NCI-H146 treated with DMSO at 0.1 percent for 48 hours (cell line): ENCODE measurements at regions not wholly inside any gene's neighbourhood (a gene's known extent, or its start where the extent isn't known, plus 50 kb on each side); places are given as distances from the start of the nearest gene placed in this dataset.

Experiments
- DNase-seq: peaks from one replicate; lab custom pipeline; 2025; ENCODE audit not compliant: unreplicated experiment; lab: John Stamatoyannopoulos, UW

- DNase-seq = no peak
Measured at GRCh38 chr18:24875777-24876176, 415.3 kb downstream of the HRH4 start.

GRCh38 chr18:24876266-24876665, 415.8 kb downstream of the HRH4 start:
- no peak for DNase-seq

- DNase-seq = no peak
Measured at GRCh38 chr18:24877066-24877465, 416.6 kb downstream of the HRH4 start.

DNA sequence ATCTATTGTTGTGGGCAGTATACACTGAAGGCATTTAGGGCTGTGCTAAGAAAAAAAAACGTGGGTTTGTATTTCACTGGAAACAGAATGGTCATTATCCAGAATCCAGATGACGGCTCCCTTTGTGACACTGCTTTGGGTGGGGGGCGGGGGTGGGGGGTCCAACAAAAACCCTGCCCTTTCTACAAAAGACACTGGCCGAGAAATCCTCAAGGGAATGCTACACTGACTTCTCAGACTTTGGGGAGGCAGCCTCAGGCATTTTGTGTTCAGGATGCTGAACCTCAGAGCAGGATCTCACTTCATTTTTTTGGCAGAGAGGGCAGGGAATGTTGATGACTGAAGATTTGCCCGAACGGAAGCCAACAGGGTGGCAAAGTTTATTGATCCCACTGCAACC, 417.1 kb downstream of the HRH4 start:
- DNase-seq = no peak

DNA sequence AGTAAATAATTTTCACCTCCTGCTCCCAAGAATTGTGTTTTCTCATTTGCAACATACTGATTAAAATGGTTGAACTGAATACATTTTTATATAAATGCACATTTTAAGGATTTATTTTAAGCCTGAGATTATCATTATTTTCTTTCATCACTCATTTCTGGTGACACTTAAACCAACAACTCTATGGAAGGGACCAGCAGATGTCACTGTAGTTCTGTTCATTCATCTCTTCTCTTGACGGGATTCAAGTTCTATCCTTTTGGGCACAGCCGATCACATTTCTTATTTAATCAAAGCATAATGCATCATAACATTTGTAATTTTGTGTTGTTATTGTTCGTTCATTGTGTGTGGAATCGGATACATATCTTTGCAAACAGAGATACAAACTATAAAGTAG, 417.9 kb downstream of the HRH4 start:
- DNase-seq = no peak

DNA sequence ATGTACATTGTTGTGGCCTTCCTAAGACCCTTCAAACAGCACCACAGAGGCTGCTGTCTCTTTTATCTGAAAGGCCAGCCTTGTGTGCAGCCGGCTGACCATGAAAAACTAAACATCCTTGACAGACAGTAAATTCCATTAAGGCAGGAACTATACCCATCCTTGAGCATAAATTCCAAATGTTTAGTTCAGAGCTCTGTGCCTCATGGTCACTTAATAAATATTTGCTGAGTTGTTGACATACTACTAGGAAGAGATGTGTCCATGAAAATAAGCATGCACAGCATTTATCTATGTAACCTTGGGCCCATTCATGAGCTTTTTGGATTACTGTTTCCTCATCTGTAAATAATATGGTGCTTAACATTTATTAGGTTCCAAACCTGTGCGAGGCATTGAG, 424.8 kb downstream of the HRH4 start:
- DNase-seq = no peak

DNA sequence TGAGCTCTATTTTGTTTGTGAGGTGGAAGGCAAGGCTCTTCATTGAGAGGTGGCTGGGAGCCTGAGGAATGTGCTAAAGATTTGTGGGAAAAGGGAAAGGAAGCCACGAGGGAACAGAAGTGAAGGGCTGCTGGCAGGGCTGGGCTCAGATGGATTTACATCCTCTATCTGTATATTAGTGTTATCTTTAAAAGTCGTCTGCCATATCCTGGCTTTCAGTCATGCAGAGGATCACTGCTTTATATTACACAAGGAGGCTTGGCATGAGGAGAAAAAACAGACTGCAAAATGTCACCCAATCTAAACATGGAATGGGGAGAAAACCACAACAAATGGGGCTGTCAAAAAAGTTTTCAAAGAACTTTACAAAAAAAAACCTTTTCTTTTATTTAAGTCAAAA, 434.4 kb downstream of the HRH4 start:
- DNase-seq = no peak

GRCh38 chr18:24897461-24897860, 437.0 kb downstream of the HRH4 start:
- no peak for DNase-seq

DNA sequence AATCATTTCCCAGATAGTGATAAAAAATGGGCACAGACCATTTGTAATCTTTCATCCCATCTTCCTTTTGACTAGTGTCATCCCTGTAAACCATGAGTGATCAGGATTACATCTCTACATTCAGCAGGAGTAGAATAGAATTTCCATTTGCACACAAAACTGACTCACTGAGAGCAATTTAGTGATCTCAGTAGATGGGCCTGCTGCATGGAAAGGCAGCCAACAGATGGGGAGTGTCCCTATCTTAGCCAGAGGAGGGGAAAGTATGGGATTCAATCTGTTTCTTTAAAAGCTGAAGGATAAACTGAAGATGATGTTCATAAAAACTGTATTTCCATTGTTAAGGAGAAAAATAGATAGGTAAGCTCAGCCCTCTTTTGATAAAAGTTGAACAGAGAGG, 441.7 kb downstream of the ZNF521 start:
- no peak for DNase-seq

GRCh38 chr18:24913507-24914170, 438.3 kb downstream of the ZNF521 start:
- DNase-seq = no peak

- DNase-seq = no peak
Measured at GRCh38 chr18:24914171-24914525, 437.8 kb downstream of the ZNF521 start.

GRCh38 chr18:24914685-24915084, 437.3 kb downstream of the ZNF521 start:
- no peak for DNase-seq

DNA sequence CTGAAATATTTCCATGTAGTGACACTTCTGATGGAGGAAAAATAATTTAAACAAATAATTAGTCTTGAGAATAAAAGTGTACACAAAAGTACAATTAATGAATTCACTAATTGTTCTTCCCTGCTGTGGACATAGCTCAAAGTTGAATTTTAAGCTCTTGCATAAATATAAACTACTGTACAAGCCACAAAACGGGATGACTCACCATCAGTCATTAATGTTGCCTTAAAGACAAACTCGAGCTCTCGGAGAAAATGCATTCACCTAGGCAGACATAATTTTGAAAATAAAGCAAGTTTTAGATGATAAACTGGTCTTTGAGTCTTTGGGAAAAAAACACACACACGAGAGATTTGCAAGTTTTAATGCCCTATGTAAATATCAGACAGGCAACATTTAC, 436.4 kb downstream of the ZNF521 start:
- no peak for DNase-seq

DNA sequence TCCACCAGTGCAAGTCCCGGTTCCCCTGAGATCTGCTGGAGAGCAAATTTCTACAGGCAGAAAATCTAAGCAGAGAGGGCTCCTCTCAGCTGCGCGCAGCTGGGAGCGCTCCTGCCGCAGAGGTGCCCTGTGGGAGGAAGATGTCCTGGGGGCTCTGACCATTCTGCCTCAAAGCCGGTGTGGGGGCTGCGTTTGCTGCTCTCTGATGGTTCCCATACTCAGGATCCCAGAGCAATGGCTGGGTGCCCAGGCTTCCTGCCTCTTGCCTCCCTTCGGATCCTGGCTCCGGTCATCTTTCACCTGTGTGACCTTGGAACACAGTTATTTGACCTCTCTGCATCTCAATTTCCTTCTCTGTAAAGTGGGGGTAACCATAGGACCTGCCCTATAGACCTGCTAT, 434.2 kb downstream of the ZNF521 start:
- no peak for DNase-seq

DNA sequence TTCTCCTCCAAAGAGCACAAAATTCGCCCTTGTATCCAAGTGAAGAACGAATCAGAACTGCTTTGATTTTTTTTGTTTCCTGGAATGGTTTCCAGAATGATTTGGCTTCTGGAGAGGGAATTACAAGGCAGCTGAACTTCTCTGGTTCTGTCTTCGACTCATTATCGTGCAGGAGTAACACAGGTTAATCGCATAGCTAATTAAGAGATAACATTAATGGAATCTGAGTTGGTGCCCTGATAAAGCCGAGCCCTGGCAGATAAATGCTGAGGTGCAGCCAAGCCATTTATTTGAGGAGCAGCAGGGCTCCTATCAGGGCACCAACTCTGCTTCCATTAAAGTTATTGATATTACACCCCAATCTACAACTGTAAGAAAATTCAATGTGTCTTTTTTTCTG, 433.7 kb downstream of the ZNF521 start:
- DNase-seq = no peak

- no peak for DNase-seq
Measured at GRCh38 chr18:24919181-24919797, 432.7 kb downstream of the ZNF521 start.

DNA sequence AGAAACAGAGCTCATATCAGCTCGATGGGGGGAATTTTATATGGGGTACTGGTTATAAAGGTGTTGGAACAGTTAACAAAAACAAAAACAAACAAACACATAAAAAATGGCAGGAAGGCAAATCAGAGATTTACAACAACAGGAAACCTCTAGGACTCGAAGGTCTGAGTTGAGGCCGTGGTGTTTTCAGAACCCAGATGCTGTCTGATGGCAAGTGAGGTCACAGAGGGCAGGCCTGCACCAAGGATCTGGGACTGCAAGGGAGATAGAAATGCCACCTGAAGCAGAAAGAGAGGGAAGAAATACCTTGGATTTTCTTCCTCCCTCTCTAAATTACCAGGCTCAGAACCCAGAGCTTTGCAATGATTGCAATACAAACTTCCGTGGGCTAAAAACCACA, 429.5 kb downstream of the ZNF521 start:
- DNase-seq = no peak

DNA sequence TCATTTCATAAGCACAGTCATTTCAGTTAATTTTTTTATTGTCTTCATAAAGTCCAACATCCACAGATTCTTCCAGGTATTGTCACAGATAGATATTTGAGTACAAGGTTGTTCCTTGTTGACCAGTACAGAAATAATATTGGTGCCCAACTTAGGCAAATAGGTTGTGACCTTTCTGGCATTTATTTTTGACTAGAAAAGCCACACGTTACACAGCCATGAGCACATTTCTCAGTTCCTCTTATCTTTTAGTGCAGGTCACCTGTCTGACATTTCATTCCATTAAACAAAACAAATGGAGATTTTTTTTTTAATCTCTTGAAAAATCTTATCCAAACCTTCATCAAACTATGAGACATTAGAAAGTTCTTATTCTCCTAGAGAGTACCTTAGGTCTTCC, 428.8 kb downstream of the ZNF521 start:
- no peak for DNase-seq

DNA sequence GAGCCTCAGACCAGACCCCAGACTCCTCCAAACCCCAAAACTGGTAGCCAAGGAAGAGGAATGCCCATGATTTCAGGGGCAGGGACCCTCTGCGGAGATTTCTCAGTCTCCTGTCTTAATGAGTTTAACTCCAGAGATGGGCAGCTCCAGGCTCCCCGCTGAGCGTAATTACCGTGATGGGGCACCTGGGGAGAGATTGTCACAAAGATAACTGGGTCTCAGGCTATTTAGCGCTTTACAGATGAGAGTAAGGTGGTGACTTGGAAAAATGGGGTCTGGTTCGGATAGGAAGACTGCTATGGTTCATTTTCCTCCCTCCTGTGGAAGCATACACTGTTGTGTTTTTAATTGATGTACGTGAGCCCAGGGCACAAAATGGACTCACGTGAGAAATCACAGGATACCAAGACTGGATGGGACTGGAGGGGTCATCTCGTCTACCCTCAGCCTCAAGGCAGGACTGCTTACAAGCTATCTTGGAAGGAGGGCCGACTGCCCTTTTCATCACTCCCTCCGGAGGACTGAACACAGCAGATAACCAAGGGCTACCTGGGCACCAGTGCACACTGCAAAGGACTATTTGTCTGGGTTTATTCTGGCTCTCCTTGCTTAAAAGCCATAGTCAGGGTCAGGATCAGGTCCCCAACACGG, 427.8 kb downstream of the ZNF521 start:
- DNase-seq = no peak

GRCh38 chr18:24926649-24927048, 425.3 kb downstream of the ZNF521 start:
- DNase-seq = no peak

GRCh38 chr18:24928301-24928878, 423.6 kb downstream of the ZNF521 start:
- DNase-seq = no peak

GRCh38 chr18:24930478-24930877, 421.5 kb downstream of the ZNF521 start:
- no peak for DNase-seq
